PC-3 (cell line): ENCODE measurements at regions not wholly inside any gene's neighbourhood (a gene's known extent, or its start where the extent isn't known, plus 50 kb on each side); places are given as distances from the start of the nearest gene placed in this dataset.

Experiments used
- ATAC-seq: fragments of 200-7000 bp; cut with Tn5 transposase; 2 replicates; pipeline ENCODE4 v1.9.1; 2020; ENCODE audit warnings: mild to moderate bottlenecking, moderate library complexity
- BruUV-seq: library from RNA; stranded (reverse); fragments of 400-500 nt; replicated peaks from 2 replicates; lab custom pipeline; 2021; lab: Mats Ljungman, UMichigan
- CTCF ChIA-PET: fragments of 300-600 bp; sonication (Branson Sonifier 250); formaldehyde crosslinking; loops from one replicate; lab custom pipeline; 2022; ENCODE audit warnings: antibody characterized with exemption; lab: Charles Lee
- POLR2A ChIA-PET: fragments of 300-600 bp; sonication (Branson Sonifier 250); formaldehyde crosslinking; loops from one replicate; lab custom pipeline; 2022; ENCODE audit warnings: antibody characterized with exemption; ENCODE audit not compliant: unreplicated experiment; lab: Charles Lee
- DNase-seq: peaks from one replicate; pipeline ENCODE4 v3.0.0-alpha.2; 2015
- H2AFZ ChIP-seq: fragments of 300-600 bp; sonication (generic); 2 replicates; pipeline ENCODE4 v1.6.0; 2016; ENCODE audit warnings: antibody characterized with exemption, low read length
- H3F3A ChIP-seq: fragments of 300-600 bp; sonication (generic); one replicate; pipeline ENCODE4 v1.6.0; 2017; ENCODE audit warnings: antibody characterized with exemption, low read length, control low read depth, mild to moderate bottlenecking; ENCODE audit not compliant: unreplicated experiment
- H3K27ac ChIP-seq: fragments of 300-600 bp; sonication (generic); 2 replicates; pipeline ENCODE4 v1.5.1; 2016; ENCODE audit warnings: mild to moderate bottlenecking, low read length
- H3K27me3 ChIP-seq: fragments of 300-600 bp; sonication (generic); 2 replicates; pipeline ENCODE4 v1.6.1; 2016; ENCODE audit warnings: low read length, mixed read lengths
- H3K36me3 ChIP-seq: fragments of 300-600 bp; sonication (generic); 2 replicates; pipeline ENCODE4 v1.6.1; 2016; ENCODE audit warnings: low read depth, mixed run types, low read length, mixed read lengths
- H3K4me1 ChIP-seq: fragments of 300-600 bp; sonication (generic); 2 replicates; pipeline ENCODE4 v1.5.1; 2016; ENCODE audit warnings: low read length; ENCODE audit not compliant: insufficient read depth
- H3K4me2 ChIP-seq: fragments of 300-600 bp; sonication (generic); 2 replicates; pipeline ENCODE4 v1.6.0; 2016; ENCODE audit warnings: low read length
- H3K4me3 ChIP-seq: fragments of 300-600 bp; sonication (generic); 2 replicates; pipeline ENCODE4 v1.5.1; 2016; ENCODE audit warnings: mild to moderate bottlenecking, low read length, mixed read lengths
- H3K79me2 ChIP-seq: fragments of 300-600 bp; sonication (generic); 2 replicates; pipeline ENCODE4 v1.6.1; 2017; ENCODE audit warnings: low read length, mixed read lengths
- H3K9ac ChIP-seq: fragments of 300-600 bp; sonication (generic); 2 replicates; pipeline ENCODE4 v1.6.0; 2016; ENCODE audit warnings: mild to moderate bottlenecking, low read length
- H3K9me2 ChIP-seq: fragments of 300-600 bp; sonication (generic); replicated peaks from 2 replicates; pipeline ENCODE4 v1.6.1; 2016; ENCODE audit warnings: mixed run types, low read length, mixed read lengths
- H3K9me3 ChIP-seq: fragments of 300-600 bp; sonication (generic); 2 replicates; pipeline ENCODE4 v1.6.1; 2016; ENCODE audit warnings: low read length, mixed read lengths
- H4K20me1 ChIP-seq: fragments of 300-600 bp; sonication (generic); 2 replicates; pipeline ENCODE4 v1.6.1; 2016; ENCODE audit warnings: low read length, mixed read lengths
- CTCF ChIP-seq: fragments of 300-600 bp; sonication (generic); conservative IDR thresholded peaks from 2 replicates; pipeline ENCODE4 v1.5.1; 2017; ENCODE audit warnings: antibody characterized with exemption, low read depth, mild to moderate bottlenecking, low read length
- EZH2 ChIP-seq: fragments of 300-600 bp; sonication (generic); IDR thresholded peaks from one replicate; pipeline ENCODE4 v1.6.1; 2017; ENCODE audit warnings: antibody characterized with exemption, mild to moderate bottlenecking, low read length; ENCODE audit not compliant: unreplicated experiment
- EZH2phosphoT487 ChIP-seq: fragments of 300-600 bp; sonication (generic); IDR thresholded peaks from 2 replicates; pipeline ENCODE4 v1.6.1; 2018; ENCODE audit warnings: mild to moderate bottlenecking, antibody characterized with exemption, low read length, borderline replicate concordance
- intact Hi-C: fragments of 100-400 bp; cut with micrococcal nuclease; formaldehyde crosslinking; loops from 2 replicates; pipeline ENCODE4 v1.9.0; 2023

GRCh38 chr5:167661605-167662004, 629.8 kb upstream of the WWC1 start:
- TF ChIP-seq EZH2phosphoT487 (no peak), CTCF (no peak), EZH2 (no peak)
- CTCF ChIA-PET, result no interaction called here
- POLR2A ChIA-PET, result no interaction called here
- Histone ChIP-seq H3K9me2 (no peaks in the 10 kb centered on the region), H3K9me3 (no peaks in the 10 kb centered on the region), H2AFZ (no peak overlapping the region), H3K4me2 (no peak overlapping the region), H4K20me1 (no peaks in the 10 kb centered on the region), H3K27ac (no peak overlapping the region), H3K27me3 (no peaks in the 10 kb centered on the region), H3K4me1 (peaks cover 22% of the 10 kb centered on the region), H3K9ac (no peak overlapping the region), H3F3A (no peaks in the 10 kb centered on the region), H3K79me2 (no peaks in the 10 kb centered on the region), H3K36me3 (no peaks in the 10 kb centered on the region), H3K4me3 (no peak overlapping the region)
- DNase-seq (no peak), ATAC-seq (no peak)
- intact Hi-C loops, result no loop called here
- BruUV-seq, result no TSS peak

- no peak for DNase-seq
- no peaks in the 10 kb centered on the region for H3K79me2 ChIP-seq
- no peak overlapping the region for H3K4me3 ChIP-seq
- no peaks in the 10 kb centered on the region for H4K20me1 ChIP-seq
- no peaks in the 10 kb centered on the region for H3K36me3 ChIP-seq
- POLR2A ChIA-PET, result no interaction called here
- H3F3A ChIP-seq, result no peaks in the 10 kb centered on the region
- no peak overlapping the region for H2AFZ ChIP-seq
- TF ChIP-seq EZH2phosphoT487 (no peak), EZH2 (no peak), CTCF (no peak)
- H3K27ac ChIP-seq, result no peak overlapping the region
- intact Hi-C loops, result no loop called here
- CTCF ChIA-PET, result no interaction called here
- ATAC-seq, result no peak
- no peaks in the 10 kb centered on the region for H3K27me3 ChIP-seq
- no peaks in the 10 kb centered on the region for H3K9me2 ChIP-seq
- H3K9me3 ChIP-seq, result no peaks in the 10 kb centered on the region
- peaks cover 12% of the 10 kb centered on the region for H3K4me1 ChIP-seq
- H3K4me2 ChIP-seq, result no peak overlapping the region
- BruUV-seq, result no TSS peak
- H3K9ac ChIP-seq, result no peak overlapping the region
Observed at GRCh38 chr5:167664222-167664804, 627.1 kb upstream of the WWC1 start.

GRCh38 chr5:167665841-167666375, 625.5 kb upstream of the WWC1 start:
- Histone ChIP-seq H3K36me3 (no peaks in the 10 kb centered on the region), H2AFZ (no peak overlapping the region), H3K79me2 (no peaks in the 10 kb centered on the region)

More at GRCh38 chr5:167665841-167666375, 625.5 kb upstream of the WWC1 start:
- CTCF ChIA-PET, result no interaction called here
- DNase-seq (no peak), ATAC-seq (no peak)
- H3K9me2 ChIP-seq, result no peaks in the 10 kb centered on the region
- H4K20me1 ChIP-seq, result no peaks in the 10 kb centered on the region
- H3K9ac ChIP-seq, result no peak overlapping the region
- POLR2A ChIA-PET, result no interaction called here
- TF ChIP-seq CTCF (no peak), EZH2 (no peak), EZH2phosphoT487 (no peak)
- H3K4me3 ChIP-seq, result no peak overlapping the region
- H3K27me3 ChIP-seq, result no peaks in the 10 kb centered on the region
- no peak overlapping the region for H3K27ac ChIP-seq
- H3F3A ChIP-seq, result no peaks in the 10 kb centered on the region
- no peak overlapping the region for H3K4me2 ChIP-seq
- intact Hi-C loops, result no loop called here
- no peaks in the 10 kb centered on the region for H3K9me3 ChIP-seq
- BruUV-seq, result no TSS peak
- peaks cover 18% of the 10 kb centered on the region for H3K4me1 ChIP-seq
